Mesodermal cell (in vitro differentiated cells): ENCODE measurements at regions not wholly inside any gene's neighbourhood (a gene's known extent, or its start where the extent isn't known, plus 50 kb on each side); places are given as distances from the start of the nearest gene placed in this dataset.

Experiments used
- H3K27ac ChIP-seq: 2 replicates; pipeline ENCODE4 v1.7.0; 2013; ENCODE audit warnings: mild to moderate bottlenecking, low read depth, low read length, moderate library complexity; ENCODE audit not compliant: severe bottlenecking
- H3K36me3 ChIP-seq: 2 replicates; pipeline ENCODE4 v1.7.1; 2013; ENCODE audit warnings: mild to moderate bottlenecking, low read length, moderate library complexity; ENCODE audit not compliant: control insufficient read depth, insufficient read depth
- H3K4me1 ChIP-seq: one replicate; pipeline ENCODE4 v1.7.1; 2013; ENCODE audit warnings: mild to moderate bottlenecking, low read length; ENCODE audit not compliant: insufficient read depth, control insufficient read depth, poor library complexity, severe bottlenecking
- H3K4me3 ChIP-seq: 2 replicates; pipeline ENCODE4 v1.7.0; 2013; ENCODE audit warnings: low read length, control low read depth, mild to moderate bottlenecking; ENCODE audit not compliant: insufficient read depth, poor library complexity, severe bottlenecking; ENCODE audit errors: extremely low read depth
- H3K9me3 ChIP-seq: 2 replicates; pipeline ENCODE4 v1.7.1; 2013; ENCODE audit warnings: mild to moderate bottlenecking, low read length, moderate library complexity; ENCODE audit not compliant: control insufficient read depth
- WGBS, 2 experiments: methylation state at CpG; one replicate each; pipeline ENCODE4 v1.1.5; 2013; ENCODE audit warnings: missing lambda C conversion rate in 2 of 2; ENCODE audit not compliant: insufficient coverage in 2 of 2; 5-methylcytosine and 5-hydroxymethylcytosine counted together

GRCh38 chr9:105864248-105864898 is 170.0 kb downstream of the TMEM38B start:
- no peak overlapping the region for H3K27ac ChIP-seq
- peaks cover 5% of the 10 kb centered on the region for H3K4me1 ChIP-seq
- WGBS, 2 experiments = 83 to 90% methylated on average over 5 of the region's 6 CpGs
- no peaks in the 10 kb centered on the region for H3K36me3 ChIP-seq
- H3K4me3 ChIP-seq = no peak overlapping the region
- H3K9me3 ChIP-seq = no peaks in the 10 kb centered on the region

- no peaks in the 10 kb centered on the region for H3K36me3 ChIP-seq
- H3K4me1 ChIP-seq = peaks cover 5% of the 10 kb centered on the region
- no peak overlapping the region for H3K27ac ChIP-seq
- no peak overlapping the region for H3K4me3 ChIP-seq
- H3K9me3 ChIP-seq = no peaks in the 10 kb centered on the region
- 95 to 98% methylated on average over 3 to 4 of the region's 4 CpGs for WGBS, 2 experiments
These were observed 170.9 kb downstream of the TMEM38B start for GRCh38 chr9:105865285-105865684.

GRCh38 chr9:105871540-105871939 is 177.2 kb downstream of the TMEM38B start:
- Histone ChIP-seq H3K36me3 (no peaks in the 10 kb centered on the region), H3K9me3 (no peaks in the 10 kb centered on the region), H3K27ac (no peak overlapping the region), H3K4me3 (no peak overlapping the region), H3K4me1 (no peaks in the 10 kb centered on the region)
- no CpG with 5 or more reads among the region's 2 CpGs for WGBS, 2 experiments

GRCh38 chr9:105873801-105874200 is 179.5 kb downstream of the TMEM38B start:
- H3K27ac ChIP-seq = no peak overlapping the region
- 83 to 88% methylated on average over 1 to 2 of the region's 3 CpGs for WGBS, 2 experiments
- no peaks in the 10 kb centered on the region for H3K36me3 ChIP-seq

GRCh38 chr9:105877721-105878120 is 183.4 kb downstream of the TMEM38B start:
- Histone ChIP-seq H3K27ac (no peak overlapping the region), H3K4me3 (no peak overlapping the region), H3K4me1 (no peaks in the 10 kb centered on the region), H3K36me3 (no peaks in the 10 kb centered on the region), H3K9me3 (no peaks in the 10 kb centered on the region)
- WGBS, 2 experiments = 100% methylated on average over 1 of the region's 1 CpG

More at GRCh38 chr9:105873801-105874200, 179.5 kb downstream of the TMEM38B start:
- Histone ChIP-seq H3K4me3 (no peak overlapping the region), H3K4me1 (no peaks in the 10 kb centered on the region), H3K9me3 (no peaks in the 10 kb centered on the region)

- Histone ChIP-seq H3K9me3 (no peaks in the 10 kb centered on the region), H3K4me3 (no peak overlapping the region), H3K4me1 (no peaks in the 10 kb centered on the region), H3K27ac (no peak overlapping the region), H3K36me3 (no peaks in the 10 kb centered on the region)
These were observed 184.8 kb downstream of the TMEM38B start for GRCh38 chr9:105879181-105879580.

GRCh38 chr9:105880517-105880916 is 186.2 kb downstream of the TMEM38B start:
- Histone ChIP-seq H3K4me1 (no peaks in the 10 kb centered on the region), H3K36me3 (no peaks in the 10 kb centered on the region), H3K27ac (no peak overlapping the region), H3K4me3 (no peak overlapping the region), H3K9me3 (no peaks in the 10 kb centered on the region)
- 80 to 100% methylated on average over 1 of the region's 1 CpG for WGBS, 2 experiments

GRCh38 chr9:105881021-105881420 is 186.7 kb downstream of the TMEM38B start:
- Histone ChIP-seq H3K9me3 (no peaks in the 10 kb centered on the region), H3K4me3 (no peak overlapping the region), H3K36me3 (no peaks in the 10 kb centered on the region), H3K4me1 (peaks cover 5% of the 10 kb centered on the region), H3K27ac (no peak overlapping the region)
- WGBS, 2 experiments = 83 to 89% methylated on average over 2 to 5 of the region's 6 CpGs

GRCh38 chr9:105881654-105882349 is 187.5 kb downstream of the TMEM38B start:
- peaks cover 5% of the 10 kb centered on the region for H3K4me1 ChIP-seq
- H3K9me3 ChIP-seq = no peaks in the 10 kb centered on the region
- H3K4me3 ChIP-seq = no peak overlapping the region
- H3K27ac ChIP-seq = no peak overlapping the region
- no peaks in the 10 kb centered on the region for H3K36me3 ChIP-seq
- 30% methylated on average over 2 of the region's 10 CpGs; no CpG with 5 or more reads in 1 of the 2 experiments for WGBS, 2 experiments

GRCh38 chr9:105883847-105884246 is 189.5 kb downstream of the TMEM38B start:
- Histone ChIP-seq H3K36me3 (no peaks in the 10 kb centered on the region), H3K9me3 (no peaks in the 10 kb centered on the region), H3K4me1 (peaks cover 5% of the 10 kb centered on the region), H3K4me3 (no peak overlapping the region), H3K27ac (no peak overlapping the region)
- WGBS, 2 experiments = 80 to 85% methylated on average over 1 of the region's 2 CpGs

GRCh38 chr9:105884416-105884815 is 190.1 kb downstream of the TMEM38B start:
- Histone ChIP-seq H3K9me3 (no peaks in the 10 kb centered on the region), H3K27ac (no peak overlapping the region), H3K4me1 (peaks cover 5% of the 10 kb centered on the region), H3K36me3 (no peaks in the 10 kb centered on the region), H3K4me3 (no peak overlapping the region)
- WGBS, 2 experiments = 90% methylated on average over 2 of the region's 3 CpGs; no CpG with 5 or more reads in 1 of the 2 experiments
